Esophagus (tissue), 2 donors: ENCODE measurements at regions not wholly inside any gene's neighbourhood (a gene's known extent, or its start where the extent isn't known, plus 50 kb on each side); places are given as distances from the start of the nearest gene placed in this dataset.

Experiments used
- H3K27ac ChIP-seq, 2 donors: one replicate each; pipeline ENCODE4 v1.5.1; 2013; ENCODE audit warnings: low read depth in 2 of 2, mild to moderate bottlenecking in 2 of 2, inconsistent platforms in 1 of 2, low read length in 1 of 2, moderate library complexity in 1 of 2
- H3K27me3 ChIP-seq, 2 donors: one replicate each; pipeline ENCODE4 v1.6.1; 2013; ENCODE audit warnings: low read length in 2 of 2, control low read depth in 1 of 2, mild to moderate bottlenecking in 1 of 2; ENCODE audit not compliant: insufficient read depth in 2 of 2, control insufficient read depth in 1 of 2
- H3K36me3 ChIP-seq, 2 donors: one replicate each; pipeline ENCODE4 v1.6.1; 2013; ENCODE audit warnings: low read length in 1 of 2; ENCODE audit not compliant: control insufficient read depth in 2 of 2, insufficient read depth in 2 of 2
- H3K4me1 ChIP-seq, 2 donors: one replicate each; pipeline ENCODE4 v1.6.1; 2013; ENCODE audit warnings: low read length in 1 of 2; ENCODE audit not compliant: control insufficient read depth in 2 of 2, insufficient read depth in 2 of 2
- H3K4me3 ChIP-seq, 2 donors: one replicate each; pipeline ENCODE4 v1.5.1; 2013; ENCODE audit warnings: low read length in 2 of 2, mild to moderate bottlenecking in 2 of 2, low read depth in 1 of 2, moderate library complexity in 1 of 2
- H3K9me3 ChIP-seq, 2 donors: one replicate each; pipeline ENCODE4 v1.6.1; 2013; ENCODE audit warnings: mild to moderate bottlenecking in 2 of 2, low read depth in 1 of 2, low read length in 1 of 2, moderate library complexity in 1 of 2; ENCODE audit not compliant: control insufficient read depth in 2 of 2, insufficient read depth in 1 of 2
- WGBS, 2 donors: extraction: QIAGEN DNeasy Blood & Tissue Kit; methylation state at CpG; one replicate each; pipeline ENCODE4 v1.1.7; 2013; 5-methylcytosine and 5-hydroxymethylcytosine counted together
- donor health status: healthy with polysubstance abuse.
- donor health status: Bipolar disorder and iron deficiency.

DNA sequence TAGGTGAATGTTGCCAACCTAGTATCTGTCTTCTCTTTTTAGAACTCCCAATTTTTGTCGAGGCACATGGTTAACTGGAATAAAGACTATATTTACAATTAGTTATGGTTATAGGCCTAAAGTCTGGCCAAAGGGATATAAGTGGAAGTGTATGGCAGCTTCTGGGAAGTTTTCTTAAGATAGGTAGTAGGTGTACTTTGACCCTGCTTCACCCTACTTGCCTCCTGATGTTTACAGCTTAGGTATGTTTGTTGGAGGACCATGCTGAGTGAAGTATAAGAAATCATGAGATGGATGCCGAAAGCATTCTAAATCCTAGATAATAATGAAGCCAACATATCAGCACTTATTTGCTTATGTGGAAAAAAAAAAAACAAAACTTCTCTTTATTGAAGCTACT lies 272.1 kb downstream of the S1PR1 start:
- Histone ChIP-seq H3K36me3 (no peaks in the 10 kb centered on the region), H3K4me1 (no peaks in the 10 kb centered on the region), H3K27ac (no peak overlapping the region), H3K9me3 (no peaks in the 10 kb centered on the region), H3K4me3 (no peak overlapping the region), H3K27me3 (no peaks in the 10 kb centered on the region)
- 85 to 87% methylated on average over 2 of the region's 2 CpGs for WGBS, 2 donors

DNA sequence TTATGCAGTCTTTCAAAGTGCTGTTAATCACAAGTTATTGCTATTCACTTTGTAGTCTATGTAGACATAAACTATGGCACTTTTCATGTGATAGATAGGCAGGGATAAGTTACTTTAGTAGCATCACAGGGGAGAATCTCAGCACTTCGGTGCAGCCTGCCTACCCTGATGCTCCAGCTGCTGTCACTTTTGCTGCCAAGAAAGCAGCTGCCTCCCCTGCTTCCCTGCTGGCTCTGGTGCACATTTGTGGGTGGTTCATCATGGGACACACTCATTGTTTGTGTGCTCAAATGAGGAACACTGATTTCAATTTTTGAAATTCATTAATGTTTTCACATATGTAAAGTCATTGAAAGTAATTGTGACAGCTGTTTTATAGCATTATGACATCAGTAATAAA lies 272.6 kb downstream of the S1PR1 start:
- Histone ChIP-seq H3K9me3 (no peaks in the 10 kb centered on the region), H3K36me3 (no peaks in the 10 kb centered on the region), H3K4me1 (no peaks in the 10 kb centered on the region), H3K4me3 (no peak overlapping the region), H3K27me3 (no peaks in the 10 kb centered on the region), H3K27ac (no peak overlapping the region)
- WGBS, 2 donors = 40 to 51% methylated on average over 1 of the region's 1 CpG

DNA sequence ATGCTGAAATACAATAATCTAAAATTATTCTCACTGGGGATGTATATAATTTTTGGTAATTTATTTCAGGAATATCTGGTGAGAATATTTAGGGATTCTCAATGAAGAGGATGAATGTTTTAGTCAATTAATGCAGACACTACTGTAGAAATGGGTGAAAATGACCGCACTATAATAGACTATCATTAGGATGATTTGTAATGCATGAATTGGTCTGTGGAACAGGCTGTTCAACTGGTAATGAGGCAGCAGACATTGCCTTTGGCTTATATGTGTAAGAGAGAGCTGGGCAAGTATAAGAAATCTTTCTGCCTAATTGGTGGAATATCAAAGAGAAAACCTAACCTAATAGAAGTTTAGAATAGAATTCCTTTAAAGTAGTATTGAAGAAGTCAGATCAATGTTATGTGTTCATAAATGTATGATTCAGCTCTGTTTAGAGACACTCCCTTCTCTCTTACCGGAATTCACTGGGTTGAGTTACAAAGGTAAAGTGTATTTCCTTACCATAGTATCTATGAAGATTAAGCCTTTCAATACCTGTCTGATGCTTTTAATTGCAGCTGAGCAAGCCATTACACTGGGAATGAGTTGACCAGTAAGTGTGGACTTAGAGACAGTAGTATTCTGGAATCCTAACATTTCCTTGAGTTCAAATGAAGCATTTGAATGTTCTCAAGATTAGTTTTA lies 274.5 kb downstream of the S1PR1 start:
- WGBS, 2 donors = 76 to 88% methylated on average over 2 of the region's 2 CpGs
- no peak overlapping the region for H3K27ac ChIP-seq

DNA sequence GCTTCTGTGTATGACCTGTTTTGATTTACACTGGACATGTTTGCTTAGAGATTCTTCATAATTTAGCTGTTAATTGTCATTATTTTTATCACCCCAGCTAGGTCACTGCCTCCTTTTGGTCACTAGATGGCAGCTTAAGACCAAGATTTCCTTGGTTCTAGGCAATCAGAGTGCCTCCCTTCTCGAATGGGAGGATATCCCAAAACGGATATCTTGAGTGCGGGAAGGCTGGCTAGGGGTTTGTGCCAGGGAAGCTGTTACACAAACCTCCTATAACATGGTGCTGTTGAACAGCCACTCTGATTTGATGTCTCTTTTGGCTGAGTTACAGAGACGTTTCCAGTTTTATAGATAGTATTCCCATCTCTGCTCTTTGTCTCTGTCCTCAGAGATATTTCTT lies 283.5 kb downstream of the S1PR1 start:
- H3K36me3 ChIP-seq = no peaks in the 10 kb centered on the region
- 7 to 19% methylated on average over 4 of the region's 4 CpGs for WGBS, 2 donors
- H3K4me3 ChIP-seq = no peak overlapping the region
- H3K4me1 ChIP-seq = no peaks in the 10 kb centered on the region
- H3K9me3 ChIP-seq = no peaks in the 10 kb centered on the region
- H3K27me3 ChIP-seq = no peaks in the 10 kb centered on the region
- no peak overlapping the region for H3K27ac ChIP-seq

More for the DNA sequence above, 274.5 kb downstream of the S1PR1 start:
- no peaks in the 10 kb centered on the region for H3K36me3 ChIP-seq
- no peaks in the 10 kb centered on the region for H3K4me1 ChIP-seq
- no peaks in the 10 kb centered on the region for H3K9me3 ChIP-seq
- no peak overlapping the region for H3K4me3 ChIP-seq
- H3K27me3 ChIP-seq = no peaks in the 10 kb centered on the region

GRCh38 chr1:101522486-101522885 lies 285.7 kb downstream of the S1PR1 start:
- WGBS, 2 donors = 70 to 82% methylated on average over 2 of the region's 2 CpGs
- H3K36me3 ChIP-seq = no peaks in the 10 kb centered on the region
- H3K27ac ChIP-seq = no peak overlapping the region
- no peaks in the 10 kb centered on the region for H3K9me3 ChIP-seq
- H3K27me3 ChIP-seq = no peaks in the 10 kb centered on the region
- no peaks in the 10 kb centered on the region for H3K4me1 ChIP-seq
- H3K4me3 ChIP-seq = no peak overlapping the region

GRCh38 chr1:101526813-101527212 lies 290.0 kb downstream of the S1PR1 start:
- 39 to 52% methylated on average over 6 of the region's 6 CpGs for WGBS, 2 donors
- Histone ChIP-seq H3K27me3 (no peaks in the 10 kb centered on the region), H3K4me1 (no peaks in the 10 kb centered on the region), H3K9me3 (no peaks in the 10 kb centered on the region), H3K27ac (no peak overlapping the region), H3K36me3 (no peaks in the 10 kb centered on the region), H3K4me3 (no peak overlapping the region)

GRCh38 chr1:101532377-101532776 lies 295.6 kb downstream of the S1PR1 start:
- H3K27me3 ChIP-seq = no peaks in the 10 kb centered on the region
- H3K9me3 ChIP-seq = no peaks in the 10 kb centered on the region
- H3K27ac ChIP-seq = no peak overlapping the region
- no peak overlapping the region for H3K4me3 ChIP-seq
- no peaks in the 10 kb centered on the region for H3K36me3 ChIP-seq
- H3K4me1 ChIP-seq = no peaks in the 10 kb centered on the region
- WGBS, 2 donors = 26 to 41% methylated on average over 1 of the region's 1 CpG

GRCh38 chr1:101540161-101540560 lies 303.3 kb downstream of the S1PR1 start:
- no peaks in the 10 kb centered on the region for H3K4me1 ChIP-seq
- 70 to 72% methylated on average over 3 of the region's 3 CpGs for WGBS, 2 donors
- no peak overlapping the region for H3K4me3 ChIP-seq
- no peaks in the 10 kb centered on the region for H3K36me3 ChIP-seq
- H3K27ac ChIP-seq = no peak overlapping the region
- no peaks in the 10 kb centered on the region for H3K27me3 ChIP-seq
- no peaks in the 10 kb centered on the region for H3K9me3 ChIP-seq

GRCh38 chr1:101546885-101547284 lies 310.1 kb downstream of the S1PR1 start:
- Histone ChIP-seq H3K36me3 (no peaks in the 10 kb centered on the region), H3K4me1 (no peaks in the 10 kb centered on the region), H3K9me3 (no peaks in the 10 kb centered on the region), H3K27ac (no peak overlapping the region), H3K4me3 (no peak overlapping the region), H3K27me3 (no peaks in the 10 kb centered on the region)
- WGBS, 2 donors = 0% methylated on average over 1 of the region's 1 CpG

DNA sequence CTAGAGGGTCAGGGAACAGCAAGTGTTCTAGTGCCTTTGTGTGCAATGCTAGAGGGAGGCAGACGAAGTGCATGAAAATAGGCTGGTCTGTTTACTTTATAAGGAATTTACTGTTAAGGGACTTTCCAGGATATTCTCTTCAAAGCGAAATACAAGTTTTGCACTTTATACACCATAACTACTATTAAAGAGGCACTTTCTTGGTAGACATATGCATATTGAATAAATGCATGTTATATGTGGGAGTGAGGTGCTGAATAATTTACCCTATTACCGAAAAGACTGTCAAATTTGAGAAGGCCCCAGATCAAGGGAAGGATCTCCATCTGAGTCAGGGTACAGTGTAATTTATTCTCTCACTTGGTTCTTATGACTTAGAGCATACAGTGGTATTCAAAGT lies 310.5 kb downstream of the S1PR1 start:
- no peaks in the 10 kb centered on the region for H3K4me1 ChIP-seq
- H3K27me3 ChIP-seq = no peaks in the 10 kb centered on the region
- WGBS, 2 donors = 50 to 53% methylated on average over 3 of the region's 3 CpGs
- no peak overlapping the region for H3K4me3 ChIP-seq
- no peaks in the 10 kb centered on the region for H3K9me3 ChIP-seq
- no peak overlapping the region for H3K27ac ChIP-seq
- no peaks in the 10 kb centered on the region for H3K36me3 ChIP-seq
